CD4-positive, alpha-beta T cell (primary cell): ENCODE measurements at regions not wholly inside any gene's neighbourhood (a gene's known extent, or its start where the extent isn't known, plus 50 kb on each side); places are given as distances from the start of the nearest gene placed in this dataset.

Experiments
- ATAC-seq: fragments of 200-7000 bp; cut with Tn5 transposase; one replicate; pipeline ENCODE4 v1.10.0; 2022; ENCODE audit warnings: mild to moderate bottlenecking; ENCODE audit not compliant: poor library complexity
- CTCF ChIA-PET: fragments of 350-600 bp; sonication (Branson Sonifier 250); formaldehyde crosslinking; loops from one replicate; lab custom pipeline; 2021; ENCODE audit warnings: antibody characterized with exemption, inconsistent platforms; lab: Charles Lee
- POLR2A ChIA-PET: fragments of 350-600 bp; sonication (Branson Sonifier 250); formaldehyde crosslinking; loops from one replicate; lab custom pipeline; 2021; ENCODE audit warnings: antibody characterized with exemption, inconsistent platforms; lab: Charles Lee
- DNase-seq, 14 experiments: peaks; one replicate each; pipeline ENCODE4 v3.0.0-alpha.2; 2013 to 2020; ENCODE audit warnings: mixed read lengths in 2 of 14
- H3K27ac ChIP-seq, 2 donors: one replicate each; pipeline versions ENCODE4 v1.5.1 to v1.7.0; 2013; ENCODE audit warnings: low read length in 2 of 2, low read depth in 1 of 2, mild to moderate bottlenecking in 1 of 2
- H3K27me3 ChIP-seq, 2 experiments: 1 replicate in 1 of 2; 2 replicates in 1 of 2; pipeline versions ENCODE4 v1.6.1 to v1.7.0; 2013; ENCODE audit warnings: low read length in 2 of 2, control low read depth in 1 of 2, mild to moderate bottlenecking in 1 of 2, moderate library complexity in 1 of 2; ENCODE audit not compliant: insufficient read depth in 2 of 2, control insufficient read depth in 1 of 2
- H3K36me3 ChIP-seq: one replicate; pipeline ENCODE4 v1.6.1; 2013; ENCODE audit warnings: low read length, control low read depth; ENCODE audit not compliant: insufficient read depth
- H3K4me1 ChIP-seq: one replicate; pipeline ENCODE4 v1.6.1; 2013; ENCODE audit warnings: low read length, control low read depth; ENCODE audit not compliant: insufficient read depth
- H3K4me3 ChIP-seq: one replicate; pipeline ENCODE4 v1.5.1; 2013; ENCODE audit warnings: mild to moderate bottlenecking, low read length, moderate library complexity
- H3K9me3 ChIP-seq, 2 experiments: 1 replicate in 1 of 2; 2 replicates in 1 of 2; pipeline versions ENCODE4 v1.6.1 to v1.7.0; 2013; ENCODE audit warnings: low read length in 2 of 2, mild to moderate bottlenecking in 2 of 2, control low read depth in 1 of 2, moderate library complexity in 1 of 2; ENCODE audit not compliant: control insufficient read depth in 1 of 2, insufficient read depth in 1 of 2
- H3K27ac Mint-ChIP-seq: one replicate; pipeline ENCODE4 v1.8.0; 2020; ENCODE audit warnings: mixed read lengths
- H3K27me3 Mint-ChIP-seq: one replicate; pipeline ENCODE4 v1.8.0; 2021; ENCODE audit warnings: mixed read lengths
- H3K36me3 Mint-ChIP-seq: one replicate; pipeline ENCODE4 v1.8.0; 2021; ENCODE audit warnings: low read depth, mixed read lengths
- H3K4me1 Mint-ChIP-seq: one replicate; pipeline ENCODE4 v1.8.0; 2021; ENCODE audit warnings: low read depth, mixed read lengths
- H3K4me3 Mint-ChIP-seq: one replicate; pipeline ENCODE4 v1.8.0; 2020; ENCODE audit warnings: mild to moderate bottlenecking, mixed read lengths
- H3K9me3 Mint-ChIP-seq: one replicate; pipeline ENCODE4 v1.8.0; 2020; ENCODE audit warnings: mixed read lengths
- CTCF ChIP-seq: fragments of 200-600 bp; IDR thresholded peaks from one replicate; pipeline ENCODE4 v1.8.0; 2022; ENCODE audit warnings: antibody characterized with exemption, mild to moderate bottlenecking
- intact Hi-C, 2 experiments: fragments of 100-400 bp; cut with DNase I in 1 of 2; cut with micrococcal nuclease in 1 of 2; formaldehyde crosslinking; loops; one replicate each; pipeline versions ENCODE4 v1.15.1 to v1.9.0; 2023 to 2025; cut with DNase I, micrococcal nuclease

- Mint-ChIP-seq H3K9me3 (peaks cover 10% of the 10 kb centered on the region), H3K4me3 (no peak overlapping the region), H3K27me3 (no peaks in the 10 kb centered on the region), H3K27ac (no peak overlapping the region), H3K36me3 (no peaks in the 10 kb centered on the region), H3K4me1 (no peaks in the 10 kb centered on the region)
- ChIA-PET POLR2A (no interaction called here), CTCF (no interaction called here)
- H3K36me3 ChIP-seq, result no peaks in the 10 kb centered on the region
- peaks cover 3 to 6% of the 10 kb centered on the region in 2 experiments for H3K9me3 ChIP-seq
- H3K4me3 ChIP-seq, result no peak overlapping the region
- H3K27ac ChIP-seq, result no peak overlapping the region
- H3K4me1 ChIP-seq, result no peaks in the 10 kb centered on the region
- TF ChIP-seq CTCF, result no peak
- DNase-seq (no peak), ATAC-seq (no peak)
- intact Hi-C loops, result no loop called here
- H3K27me3 ChIP-seq, result no peaks in the 10 kb centered on the region
Observed at GRCh38 chr4:126298271-126298670, 983.5 kb downstream of the FAT4 start.

- H3K4me1 Mint-ChIP-seq, result no peaks in the 10 kb centered on the region
- Histone ChIP-seq H3K36me3 (no peaks in the 10 kb centered on the region), H3K27me3 (no peaks in the 10 kb centered on the region), H3K4me1 (no peaks in the 10 kb centered on the region), H3K4me3 (no peak overlapping the region), H3K9me3 (peaks cover 0 to 3% of the 10 kb centered on the region in 2 experiments), H3K27ac (no peak overlapping the region)
- ChIA-PET POLR2A (no interaction called here), CTCF (no interaction called here)
- no peak for ATAC-seq
- TF ChIP-seq CTCF, result no peak
- no peak overlapping the region for H3K4me3 Mint-ChIP-seq
- H3K9me3 Mint-ChIP-seq, result peaks cover 5% of the 10 kb centered on the region
- H3K27me3 Mint-ChIP-seq, result no peaks in the 10 kb centered on the region
- H3K27ac Mint-ChIP-seq, result no peak overlapping the region
- DNase-seq, result no peak
- H3K36me3 Mint-ChIP-seq, result no peaks in the 10 kb centered on the region
- intact Hi-C loops, result no loop called here
Observed at GRCh38 chr4:126306152-126306869, 991.6 kb downstream of the FAT4 start.

DNA sequence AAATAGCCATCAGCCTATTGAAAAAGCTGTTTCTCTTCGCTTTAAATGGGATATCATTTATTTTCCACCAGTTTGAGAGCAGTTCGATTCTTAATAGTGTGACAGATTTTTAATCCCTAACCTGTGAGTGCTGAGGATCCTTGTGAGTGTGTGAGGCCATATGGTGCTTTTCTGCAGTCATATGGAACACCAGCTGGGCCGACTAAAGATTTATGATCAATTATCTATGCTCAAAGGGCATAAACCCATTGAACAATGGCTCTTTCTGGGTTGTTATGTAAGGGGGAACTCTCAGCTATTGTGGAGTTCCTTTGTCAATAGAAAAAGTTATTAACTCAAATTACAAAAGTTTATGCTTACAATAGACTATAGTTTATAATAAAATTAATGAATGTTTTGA lies 1003.6 kb downstream of the FAT4 start:
- H3K4me1 ChIP-seq, result no peaks in the 10 kb centered on the region
- no peaks in the 10 kb centered on the region for H3K27me3 Mint-ChIP-seq
- POLR2A ChIA-PET, result no interaction called here

More for the DNA sequence above, 1003.6 kb downstream of the FAT4 start:
- H3K9me3 ChIP-seq, result peaks cover 0 to 4% of the 10 kb centered on the region in 2 experiments
- no peak overlapping the region for H3K27ac ChIP-seq
- no peaks in the 10 kb centered on the region for H3K9me3 Mint-ChIP-seq
- H3K4me3 Mint-ChIP-seq, result no peak overlapping the region
- H3K4me3 ChIP-seq, result no peak overlapping the region
- H3K4me1 Mint-ChIP-seq, result no peaks in the 10 kb centered on the region
- no peak for TF ChIP-seq CTCF
- CTCF ChIA-PET, result no interaction called here
- no peaks in the 10 kb centered on the region for H3K27me3 ChIP-seq
- intact Hi-C loops, result no loop called here
- DNase-seq (no peak), ATAC-seq (no peak)
- no peaks in the 10 kb centered on the region for H3K36me3 ChIP-seq
- no peak overlapping the region for H3K27ac Mint-ChIP-seq
- H3K36me3 Mint-ChIP-seq, result no peaks in the 10 kb centered on the region
